HCT116 (cell line): ENCODE measurements at regions not wholly inside any gene's neighbourhood (a gene's known extent, or its start where the extent isn't known, plus 50 kb on each side); places are given as distances from the start of the nearest gene placed in this dataset.

Experiments
- ATAC-seq: fragments of 200-7000 bp; cut with Tn5 transposase; 2 replicates; pipeline ENCODE4 v1.9.1; 2020; ENCODE audit warnings: mild to moderate bottlenecking, moderate library complexity
- BruUV-seq: library from RNA; stranded (reverse); fragments of 400-500 nt; replicated peaks from 2 replicates; lab custom pipeline; 2021; lab: Mats Ljungman, UMichigan
- CTCF ChIA-PET: fragments of 300-600 bp; sonication (Branson Sonifier 250); formaldehyde crosslinking; loops from one replicate; lab custom pipeline; 2021; ENCODE audit warnings: antibody characterized with exemption; lab: Charles Lee
- POLR2A ChIA-PET: fragments of 300-600, 350-600 bp; sonication (Branson Sonifier 250); formaldehyde crosslinking; loops from one replicate; lab custom pipeline; 2021; ENCODE audit warnings: antibody characterized with exemption; lab: Charles Lee
- RAD21 ChIA-PET, 2 experiments: fragments of 300-600 bp; sonication (Branson Sonifier 250); formaldehyde crosslinking; loops; one replicate each; lab custom pipeline; 2023; ENCODE audit warnings: low total read pairs in 2 of 2; ENCODE audit not compliant: uncharacterized antibody in 2 of 2, unreplicated experiment in 2 of 2, low non-redundant PET in 1 of 2; lab: Charles Lee
- DNase-seq: peaks from one replicate; pipeline ENCODE4 v3.0.0-alpha.2; 2010; ENCODE audit warnings: low read depth, low spot score
- H2AFZ ChIP-seq: fragments of 200-600 bp; shearing (Covaris generic), sonication (generic); 2 replicates; pipeline ENCODE4 v1.6.1; 2017; ENCODE audit warnings: low read depth, mixed run types, mixed read lengths, antibody characterized with exemption, low read length; ENCODE audit not compliant: poor library complexity, severe bottlenecking
- H3K27ac ChIP-seq: 2 replicates; pipeline ENCODE4 v1.5.1; 2012; ENCODE audit warnings: low read depth, low read length
- H3K27me3 ChIP-seq: fragments of 200-600 bp; sonication (generic); 2 replicates; pipeline ENCODE4 v1.6.1; 2016; ENCODE audit warnings: mixed run types, low read length, mixed read lengths; ENCODE audit not compliant: insufficient read depth
- H3K36me3 ChIP-seq, 2 experiments: fragments of 200-500 bp in 1 of 2; fragments of 200-600 bp in 1 of 2; sonication (Bioruptor generic) in 1 of 2; sonication (generic) in 1 of 2; 2 replicates each; pipeline versions ENCODE4 v1.5.1 to v1.6.1; 2014 to 2016; ENCODE audit warnings: low read length in 2 of 2, inconsistent platforms in 1 of 2, mixed read lengths in 1 of 2, mixed run types in 1 of 2; ENCODE audit not compliant: insufficient read depth in 2 of 2, control insufficient read depth in 1 of 2
- H3K4me1 ChIP-seq, 2 experiments: fragments of 200-600 bp in 1 of 2; sonication (generic) in 1 of 2; 2 replicates each; pipeline versions ENCODE4 v1.5.1 to v1.6.1; 2012 to 2017; ENCODE audit warnings: low read length in 2 of 2, inconsistent platforms in 1 of 2, mild to moderate bottlenecking in 1 of 2, mixed read lengths in 1 of 2, mixed run types in 1 of 2, moderate library complexity in 1 of 2; ENCODE audit not compliant: insufficient read depth in 2 of 2, control insufficient read depth in 1 of 2
- H3K4me2 ChIP-seq: fragments of 200-600 bp; sonication (generic); 2 replicates; pipeline ENCODE4 v1.6.1; 2017; ENCODE audit warnings: mixed run types, low read length, mixed read lengths
- H3K4me3 ChIP-seq, 2 experiments: fragments of 200-600 bp in 1 of 2; sonication (generic) in 1 of 2; replicated peaks in 1 of 2; 2 replicates each; pipeline ENCODE4 v1.5.1; 2011 to 2016; ENCODE audit warnings: low read length in 2 of 2, control low read depth in 1 of 2, low read depth in 1 of 2, mild to moderate bottlenecking in 1 of 2, mixed read lengths in 1 of 2, mixed run types in 1 of 2
- H3K79me2 ChIP-seq: fragments of 200-600 bp; sonication (generic); 2 replicates; pipeline ENCODE4 v1.6.1; 2017; ENCODE audit warnings: mild to moderate bottlenecking, mixed run types, low read length, moderate library complexity, mixed read lengths; ENCODE audit not compliant: insufficient read depth
- H3K9ac ChIP-seq: fragments of 200-600 bp; sonication (generic); 2 replicates; pipeline ENCODE4 v1.6.1; 2016; ENCODE audit warnings: low read length, mixed read lengths
- H3K9me2 ChIP-seq: fragments of 200-600 bp; sonication (generic), shearing (Covaris generic); 2 replicates; pipeline ENCODE4 v1.6.1; 2017; ENCODE audit warnings: mixed run types, mild to moderate bottlenecking, moderate library complexity; ENCODE audit not compliant: insufficient read depth
- H3K9me3 ChIP-seq, 2 experiments: fragments of 200-500 bp in 1 of 2; fragments of 200-600 bp in 1 of 2; sonication (Bioruptor generic) in 1 of 2; sonication (generic) in 1 of 2; 2 replicates each; pipeline ENCODE4 v1.6.1; 2014 to 2017; ENCODE audit warnings: low read length in 2 of 2, mixed read lengths in 2 of 2, inconsistent platforms in 1 of 2, low read depth in 1 of 2, mild to moderate bottlenecking in 1 of 2, mixed run types in 1 of 2, moderate library complexity in 1 of 2; ENCODE audit not compliant: control insufficient read depth in 1 of 2, insufficient read depth in 1 of 2
- H4K20me1 ChIP-seq: fragments of 200-600 bp; sonication (generic), shearing (Covaris generic); 2 replicates; pipeline ENCODE4 v1.6.1; 2017; ENCODE audit warnings: mixed run types, mild to moderate bottlenecking, moderate library complexity; ENCODE audit not compliant: insufficient read depth
- CEBPB ChIP-seq: IDR thresholded peaks from 2 replicates; pipeline ENCODE4 v1.6.1; 2012; ENCODE audit warnings: low read depth
- JUND ChIP-seq: IDR thresholded peaks from 2 replicates; pipeline ENCODE4 v1.6.1; 2012
- POLR2AphosphoS5 ChIP-seq: IDR thresholded peaks from 2 replicates; pipeline ENCODE4 v1.6.1; 2011; ENCODE audit warnings: mild to moderate bottlenecking, low read depth, low read length, moderate library complexity
- SIN3A ChIP-seq: IDR thresholded peaks from 2 replicates; pipeline ENCODE4 v1.6.1; 2012; ENCODE audit warnings: low read depth
- SP1 ChIP-seq: IDR thresholded peaks from 2 replicates; pipeline ENCODE4 v1.6.1; 2012; ENCODE audit warnings: low read depth
- TCF7L2 ChIP-seq: IDR thresholded peaks from 2 replicates; pipeline ENCODE4 v1.7.0; 2011; ENCODE audit warnings: borderline replicate concordance, inconsistent platforms; ENCODE audit not compliant: insufficient read depth, insufficient read length; ENCODE audit errors: extremely low read depth
- intact Hi-C: fragments of 100-400 bp; cut with micrococcal nuclease; formaldehyde crosslinking; loops from 2 replicates; pipeline ENCODE4 v1.10.0; 2022
- TF ChIP-seq, protein P1 (sequence below): IDR thresholded peaks from 2 replicates; pipeline ENCODE4 v1.6.1; 2012; ENCODE audit warnings: low read depth
- TF ChIP-seq, protein P2 (sequence below): IDR thresholded peaks from 2 replicates; pipeline ENCODE4 v1.6.1; 2011; ENCODE audit warnings: mild to moderate bottlenecking, low read length, moderate library complexity; ENCODE audit not compliant: insufficient replicate concordance; ENCODE audit errors: extremely low read depth

- Histone ChIP-seq H2AFZ (no peak overlapping the region), H3K36me3 (no peaks in the 10 kb centered on the region), H3K4me3 (no peak overlapping the region), H3K27ac (no peak overlapping the region), H3K9me3 (no peaks in the 10 kb centered on the region), H4K20me1 (no peaks in the 10 kb centered on the region), H3K27me3 (no peaks in the 10 kb centered on the region), H3K9ac (no peak overlapping the region), H3K79me2 (no peaks in the 10 kb centered on the region), H3K4me1 (peaks cover 0 to 6% of the 10 kb centered on the region in 2 experiments; a peak in 1 of 4 replicates), H3K4me2 (no peak overlapping the region), H3K9me2 (no peaks in the 10 kb centered on the region)
- BruUV-seq, result no TSS peak
- ChIA-PET POLR2A (no interaction called here), CTCF (no interaction called here), RAD21 (no interaction called here)
- TF ChIP-seq, protein P1, sequence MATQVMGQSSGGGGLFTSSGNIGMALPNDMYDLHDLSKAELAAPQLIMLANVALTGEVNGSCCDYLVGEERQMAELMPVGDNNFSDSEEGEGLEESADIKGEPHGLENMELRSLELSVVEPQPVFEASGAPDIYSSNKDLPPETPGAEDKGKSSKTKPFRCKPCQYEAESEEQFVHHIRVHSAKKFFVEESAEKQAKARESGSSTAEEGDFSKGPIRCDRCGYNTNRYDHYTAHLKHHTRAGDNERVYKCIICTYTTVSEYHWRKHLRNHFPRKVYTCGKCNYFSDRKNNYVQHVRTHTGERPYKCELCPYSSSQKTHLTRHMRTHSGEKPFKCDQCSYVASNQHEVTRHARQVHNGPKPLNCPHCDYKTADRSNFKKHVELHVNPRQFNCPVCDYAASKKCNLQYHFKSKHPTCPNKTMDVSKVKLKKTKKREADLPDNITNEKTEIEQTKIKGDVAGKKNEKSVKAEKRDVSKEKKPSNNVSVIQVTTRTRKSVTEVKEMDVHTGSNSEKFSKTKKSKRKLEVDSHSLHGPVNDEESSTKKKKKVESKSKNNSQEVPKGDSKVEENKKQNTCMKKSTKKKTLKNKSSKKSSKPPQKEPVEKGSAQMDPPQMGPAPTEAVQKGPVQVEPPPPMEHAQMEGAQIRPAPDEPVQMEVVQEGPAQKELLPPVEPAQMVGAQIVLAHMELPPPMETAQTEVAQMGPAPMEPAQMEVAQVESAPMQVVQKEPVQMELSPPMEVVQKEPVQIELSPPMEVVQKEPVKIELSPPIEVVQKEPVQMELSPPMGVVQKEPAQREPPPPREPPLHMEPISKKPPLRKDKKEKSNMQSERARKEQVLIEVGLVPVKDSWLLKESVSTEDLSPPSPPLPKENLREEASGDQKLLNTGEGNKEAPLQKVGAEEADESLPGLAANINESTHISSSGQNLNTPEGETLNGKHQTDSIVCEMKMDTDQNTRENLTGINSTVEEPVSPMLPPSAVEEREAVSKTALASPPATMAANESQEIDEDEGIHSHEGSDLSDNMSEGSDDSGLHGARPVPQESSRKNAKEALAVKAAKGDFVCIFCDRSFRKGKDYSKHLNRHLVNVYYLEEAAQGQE, result no peak
- TF ChIP-seq, protein P2, sequence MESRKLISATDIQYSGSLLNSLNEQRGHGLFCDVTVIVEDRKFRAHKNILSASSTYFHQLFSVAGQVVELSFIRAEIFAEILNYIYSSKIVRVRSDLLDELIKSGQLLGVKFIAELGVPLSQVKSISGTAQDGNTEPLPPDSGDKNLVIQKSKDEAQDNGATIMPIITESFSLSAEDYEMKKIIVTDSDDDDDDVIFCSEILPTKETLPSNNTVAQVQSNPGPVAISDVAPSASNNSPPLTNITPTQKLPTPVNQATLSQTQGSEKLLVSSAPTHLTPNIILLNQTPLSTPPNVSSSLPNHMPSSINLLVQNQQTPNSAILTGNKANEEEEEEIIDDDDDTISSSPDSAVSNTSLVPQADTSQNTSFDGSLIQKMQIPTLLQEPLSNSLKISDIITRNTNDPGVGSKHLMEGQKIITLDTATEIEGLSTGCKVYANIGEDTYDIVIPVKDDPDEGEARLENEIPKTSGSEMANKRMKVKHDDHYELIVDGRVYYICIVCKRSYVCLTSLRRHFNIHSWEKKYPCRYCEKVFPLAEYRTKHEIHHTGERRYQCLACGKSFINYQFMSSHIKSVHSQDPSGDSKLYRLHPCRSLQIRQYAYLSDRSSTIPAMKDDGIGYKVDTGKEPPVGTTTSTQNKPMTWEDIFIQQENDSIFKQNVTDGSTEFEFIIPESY, result no peak
- TF ChIP-seq SIN3A, result no peak
- TF ChIP-seq TCF7L2, result no peak
- no peak for TF ChIP-seq SP1
- no peak for TF ChIP-seq CEBPB
- no peak for TF ChIP-seq JUND
- TF ChIP-seq POLR2AphosphoS5, result no peak
- DNase-seq (no peak), ATAC-seq (no peak)
- intact Hi-C loops, result no loop called here
Observed at GRCh38 chrX:10938365-10938923, 172.7 kb upstream of the HCCS start.
